ENCODE measurements at regions not wholly inside any gene's neighbourhood (a gene's known extent, or its start where the extent isn't known, plus 50 kb on each side); places are given as distances from the start of the nearest gene placed in this dataset.

DNA sequence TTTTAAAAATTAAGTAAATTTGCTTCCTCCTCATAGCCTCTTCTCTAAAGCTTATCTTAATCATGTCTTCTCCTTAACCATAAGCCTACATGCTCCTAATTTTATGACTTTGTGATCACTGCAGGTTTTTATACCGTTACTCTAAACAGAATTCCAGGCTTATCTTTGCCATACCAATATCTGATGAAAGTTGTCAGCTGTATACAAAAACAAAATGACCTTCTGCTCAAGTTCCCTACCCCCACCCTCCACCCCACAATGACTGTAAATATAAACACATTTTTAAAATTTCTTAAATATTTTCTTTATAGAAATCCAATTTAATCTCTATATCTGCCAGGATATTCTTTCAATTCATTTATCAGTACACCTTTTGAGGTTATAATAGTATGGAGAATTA lies 60.5 kb upstream of the SGK1 start:
- H3K9me3 Mint-ChIP-seq, result peaks cover 6% of the 10 kb centered on the region
- no peaks in the 10 kb centered on the region for H3K27me3 Mint-ChIP-seq
- no peaks in the 10 kb centered on the region for H3K36me3 Mint-ChIP-seq (ENCODE audit: low read depth)
- H3K4me1 Mint-ChIP-seq, result peaks cover 24% of the 10 kb centered on the region
- ATAC-seq (replicated peaks), result no peak
- H3K4me3 Mint-ChIP-seq, result peak overlapping the region; percentile 75
- H3K27ac Mint-ChIP-seq, result peak overlapping the region; percentile 85

DNA sequence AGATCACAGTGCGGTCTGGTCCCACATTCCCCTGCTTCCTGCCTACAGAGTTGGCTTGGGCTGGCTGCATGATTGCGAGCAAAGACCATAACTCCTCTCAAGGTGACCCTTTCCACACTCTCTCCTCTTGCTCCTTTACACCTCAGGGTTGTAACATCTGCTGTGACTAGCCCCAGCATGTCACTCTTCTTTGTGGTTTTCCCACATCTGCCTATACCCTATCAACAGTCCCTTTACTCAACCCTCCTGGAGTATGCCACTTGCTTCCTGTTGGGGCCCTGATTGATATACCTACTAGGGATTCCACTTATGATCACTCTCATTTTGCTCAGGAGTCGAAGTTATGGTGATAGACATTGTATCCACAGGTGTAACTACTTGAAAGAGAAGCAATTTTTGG lies 58.9 kb upstream of the SGK1 start:
- Mint-ChIP-seq H3K4me1 (peaks cover 37% of the 10 kb centered on the region), H3K27ac (no peak overlapping the region)

GRCh38 chr6:134375220-134375580 lies 57.3 kb upstream of the SGK1 start:
- Mint-ChIP-seq H3K27ac (no peak overlapping the region), H3K4me3 (no peak overlapping the region), H3K27me3 (no peaks in the 10 kb centered on the region), H3K36me3 (ENCODE audit: low read depth) (no peaks in the 10 kb centered on the region), H3K4me1 (peaks cover 44% of the 10 kb centered on the region), H3K9me3 (peaks cover 6% of the 10 kb centered on the region)
- ATAC-seq (replicated peaks), result no peak

More for the DNA sequence above, 58.9 kb upstream of the SGK1 start:
- H3K9me3 Mint-ChIP-seq, result peaks cover 6% of the 10 kb centered on the region
- H3K4me3 Mint-ChIP-seq, result no peak overlapping the region
- H3K27me3 Mint-ChIP-seq, result no peaks in the 10 kb centered on the region
- ATAC-seq (replicated peaks), result no peak
- no peaks in the 10 kb centered on the region for H3K36me3 Mint-ChIP-seq (ENCODE audit: low read depth)

DNA sequence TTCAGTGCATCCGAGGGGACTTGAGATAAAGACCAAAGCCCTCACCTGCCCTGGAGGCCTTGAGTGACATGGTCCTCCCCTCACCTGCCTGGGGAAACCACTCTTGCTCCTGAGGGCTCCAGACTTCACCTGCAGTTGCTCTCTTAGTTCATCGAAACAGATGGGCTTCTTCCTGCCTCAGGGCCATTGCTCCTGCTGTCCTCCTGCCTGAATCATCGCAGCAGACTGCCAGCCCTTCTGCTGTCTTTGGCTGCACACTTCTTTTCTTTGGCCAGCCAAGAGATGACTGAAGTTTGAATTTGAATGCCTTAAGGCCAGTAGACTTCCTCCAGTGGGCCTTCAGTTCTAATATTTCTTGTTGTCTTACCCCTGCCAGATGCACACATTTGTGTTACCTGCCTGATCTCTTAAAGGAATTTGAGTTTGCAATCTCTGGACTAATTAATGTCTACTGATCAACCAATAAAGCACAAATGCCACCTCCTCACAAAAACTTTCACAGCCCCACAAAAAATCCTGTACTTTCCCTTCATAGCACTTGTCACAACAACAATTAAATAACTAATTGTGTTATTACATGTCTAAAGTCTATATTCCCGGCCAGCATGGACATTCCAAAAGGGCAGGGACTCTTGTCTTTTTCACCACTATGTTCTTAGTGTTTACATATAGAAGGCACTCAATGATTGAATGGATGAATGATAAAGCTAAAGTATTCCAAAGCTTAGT lies 56.7 kb upstream of the SGK1 start:
- Mint-ChIP-seq H3K4me3 (peak overlapping the region; percentile 65), H3K36me3 (ENCODE audit: low read depth) (no peaks in the 10 kb centered on the region), H3K27me3 (no peaks in the 10 kb centered on the region), H3K4me1 (peaks cover 39% of the 10 kb centered on the region), H3K27ac (peak overlapping the region; percentile 67), H3K9me3 (peaks cover 6% of the 10 kb centered on the region)
- no peak for ATAC-seq (replicated peaks)

DNA sequence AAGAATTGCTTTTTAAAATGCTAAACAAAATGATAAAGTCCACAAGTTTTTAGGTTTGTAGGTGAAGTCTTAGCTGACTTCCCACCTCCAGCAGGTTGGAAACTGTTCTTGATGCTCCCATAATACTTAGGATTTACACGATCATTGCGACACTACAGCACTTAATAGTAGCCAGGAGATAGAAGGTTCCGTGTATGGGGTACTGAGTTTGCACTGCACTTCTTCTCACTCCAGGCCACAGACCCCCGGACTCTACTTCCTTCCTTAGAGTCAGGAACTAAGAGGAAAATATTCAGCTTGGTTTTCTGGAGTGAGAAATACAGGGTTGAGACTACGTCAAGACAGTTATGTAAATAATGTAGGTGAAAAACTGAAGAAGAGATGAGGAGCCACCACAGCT lies 56.1 kb upstream of the SGK1 start:
- Mint-ChIP-seq H3K4me3 (peak overlapping the region; percentile 65), H3K27me3 (no peaks in the 10 kb centered on the region), H3K9me3 (peaks cover 6% of the 10 kb centered on the region), H3K27ac (peak overlapping the region; percentile 67), H3K36me3 (ENCODE audit: low read depth) (no peaks in the 10 kb centered on the region), H3K4me1 (peaks cover 33% of the 10 kb centered on the region)
- no peak for ATAC-seq (replicated peaks)

DNA sequence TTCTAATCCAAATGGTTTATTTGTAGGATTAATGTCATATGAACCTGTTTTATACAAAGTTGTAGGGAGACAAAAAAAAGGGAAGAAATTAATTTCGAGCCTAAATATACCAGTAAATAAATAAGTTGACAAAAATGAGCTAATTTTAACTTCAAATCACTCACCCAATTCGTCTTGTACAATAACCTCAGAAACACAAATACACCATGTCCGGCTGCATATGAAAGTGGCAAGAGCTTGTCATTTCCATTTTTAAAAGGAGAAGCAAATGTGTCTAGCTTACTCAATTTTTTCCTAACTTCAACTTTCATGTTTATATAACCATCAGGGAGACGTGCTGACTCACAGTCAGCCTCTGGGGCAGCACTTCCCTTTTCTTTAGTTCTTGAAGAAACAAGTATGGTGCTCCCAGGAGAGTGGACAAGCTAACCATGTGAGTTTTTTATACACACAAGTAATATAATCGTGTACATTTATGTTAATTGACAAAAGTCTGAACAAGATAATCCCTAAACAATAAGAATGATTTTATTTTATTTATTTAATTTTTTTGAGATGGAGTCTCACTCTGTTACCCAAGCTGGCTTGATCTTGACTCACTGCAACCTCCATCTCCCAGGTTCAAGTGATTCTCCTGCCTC lies 55.5 kb upstream of the SGK1 start:
- H3K27me3 Mint-ChIP-seq, result no peaks in the 10 kb centered on the region
- H3K36me3 Mint-ChIP-seq (ENCODE audit: low read depth), result no peaks in the 10 kb centered on the region
- H3K27ac Mint-ChIP-seq, result peak overlapping the region; percentile 67
- peaks cover 6% of the 10 kb centered on the region for H3K9me3 Mint-ChIP-seq
- peak overlapping the region; percentile 65 for H3K4me3 Mint-ChIP-seq
- H3K4me1 Mint-ChIP-seq, result peaks cover 30% of the 10 kb centered on the region
- peak; percentile 89 for ATAC-seq (replicated peaks)

- Mint-ChIP-seq H3K27me3 (no peaks in the 10 kb centered on the region), H3K4me3 (peak overlapping the region; percentile 65), H3K27ac (peak overlapping the region; percentile 67), H3K4me1 (peaks cover 30% of the 10 kb centered on the region), H3K9me3 (peaks cover 6% of the 10 kb centered on the region), H3K36me3 (ENCODE audit: low read depth) (no peaks in the 10 kb centered on the region)
- ATAC-seq (replicated peaks), result no peak
Observed at GRCh38 chr6:134372603-134373281, 54.8 kb upstream of the SGK1 start.

DNA sequence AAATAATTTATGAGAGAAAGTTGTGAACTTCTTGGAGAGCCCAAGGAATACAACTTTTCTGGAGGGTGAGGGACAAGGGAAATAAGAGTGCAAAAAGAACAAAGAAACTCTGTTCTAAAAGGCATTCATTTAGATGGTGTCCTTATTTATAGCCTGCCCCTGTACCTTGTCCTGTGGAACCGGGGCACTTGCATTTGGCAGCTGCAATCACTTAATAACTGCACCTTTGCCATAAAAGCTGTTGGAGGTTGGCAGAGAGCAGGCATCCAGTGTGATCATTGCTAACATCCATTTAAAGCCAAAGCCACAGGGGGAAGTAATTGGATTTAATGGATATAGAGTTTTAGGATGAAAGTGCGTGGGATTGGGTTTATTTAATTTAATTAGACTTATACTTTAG lies 50.8 kb upstream of the SGK1 start:
- peaks cover 21% of the 10 kb centered on the region for H3K4me1 Mint-ChIP-seq
- H3K27me3 Mint-ChIP-seq, result no peaks in the 10 kb centered on the region
- ATAC-seq (replicated peaks), result no peak
- no peaks in the 10 kb centered on the region for H3K9me3 Mint-ChIP-seq
- no peaks in the 10 kb centered on the region for H3K36me3 Mint-ChIP-seq (ENCODE audit: low read depth)
- no peak overlapping the region for H3K27ac Mint-ChIP-seq
- H3K4me3 Mint-ChIP-seq, result no peak overlapping the region

Data from activated T-helper 17 cell treated with anti-CD3 and anti-CD28 coated beads, Interleukin-2, amount 50 U/mL, for 72 hours (primary cell).